GM21447 (cell line): ENCODE measurements at regions not wholly inside any gene's neighbourhood (a gene's known extent, or its start where the extent isn't known, plus 50 kb on each side); places are given as distances from the start of the nearest gene placed in this dataset.

Source experiments
- ATAC-seq: cut with Tn5 transposase; IDR thresholded peaks from one replicate; pipeline ENCODE4 v1.9.1; 2021; ENCODE audit not compliant: unreplicated experiment

DNA sequence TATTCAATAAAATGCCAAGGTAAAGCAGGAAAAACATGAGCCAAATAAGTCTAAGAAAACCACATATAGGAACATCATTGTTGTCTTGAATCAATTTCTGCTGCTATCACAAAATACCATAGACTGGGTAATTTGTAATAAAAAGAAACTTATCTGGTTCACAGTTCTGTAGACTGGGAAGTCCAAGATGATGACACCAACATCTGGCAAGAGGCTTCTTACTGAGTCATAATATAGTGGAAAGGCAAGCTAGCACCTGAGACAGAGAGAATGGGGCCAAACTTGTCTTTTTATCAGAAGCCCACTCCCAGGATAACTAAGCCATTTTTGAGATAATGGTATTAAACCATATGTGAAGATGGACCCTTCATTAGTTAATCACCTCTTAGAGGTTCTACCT, 975.9 kb downstream of the FLRT2 start:
- no peak for ATAC-seq

DNA sequence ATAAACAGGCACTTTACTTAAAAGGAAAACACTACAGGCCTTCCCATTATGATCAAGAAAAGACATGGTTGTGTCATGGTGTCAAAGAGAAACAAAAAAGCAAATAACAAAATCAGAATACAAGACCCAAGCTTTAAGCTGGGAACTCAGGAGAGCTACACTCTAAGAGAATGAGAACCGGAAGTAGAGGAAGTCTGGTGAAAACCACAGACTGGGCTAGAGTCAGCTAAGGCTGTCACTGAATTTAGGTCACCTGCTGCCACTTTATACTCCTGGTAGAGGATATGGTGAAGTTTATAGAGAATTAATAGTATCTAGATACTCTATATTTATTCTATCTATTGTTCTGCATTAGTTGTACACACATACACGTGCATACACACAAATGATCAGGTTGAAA, 971.7 kb downstream of the FLRT2 start:
- no peak for ATAC-seq

GRCh38 chr14:86491743-86492142, 961.8 kb downstream of the FLRT2 start:
- no peak for ATAC-seq

DNA sequence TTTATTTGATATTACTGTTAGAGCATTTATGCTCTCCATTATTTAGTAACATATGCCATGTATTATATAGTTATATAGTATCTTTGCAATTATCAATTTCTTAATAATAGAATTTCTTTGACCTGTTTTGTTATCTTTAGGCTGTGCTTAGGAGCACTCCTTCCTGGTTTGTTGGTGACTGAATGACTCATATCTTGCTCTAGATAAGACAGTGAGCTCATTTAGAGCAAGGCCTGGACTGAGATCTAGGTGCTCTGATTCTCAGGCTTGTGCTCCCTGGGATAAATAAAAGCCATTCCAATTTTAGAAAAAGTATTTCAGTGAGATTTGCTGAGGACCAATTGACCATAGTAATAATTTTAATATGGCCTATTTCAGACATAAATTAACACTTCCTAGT, 951.2 kb downstream of the FLRT2 start:
- no peak for ATAC-seq

DNA sequence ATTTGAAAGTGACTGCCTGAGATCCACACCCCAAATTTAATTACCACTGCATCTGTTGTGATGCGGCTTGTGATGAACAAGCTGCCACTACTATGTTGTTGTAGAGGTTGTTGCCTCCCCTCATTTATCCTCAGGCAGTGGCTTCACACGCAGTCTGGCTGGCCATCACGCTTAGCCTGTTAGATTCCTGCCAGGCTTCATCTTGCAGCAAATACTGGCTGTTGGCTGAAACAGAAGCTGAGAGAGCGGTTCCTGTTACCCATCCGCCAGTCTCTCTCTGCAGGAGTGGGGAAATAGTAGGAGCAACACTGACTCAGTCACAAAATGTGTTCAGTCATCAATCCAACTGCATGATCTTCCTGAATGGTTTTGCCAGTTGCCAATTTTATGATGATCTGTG, 934.4 kb downstream of the FLRT2 start:
- no peak for ATAC-seq

GRCh38 chr14:86462193-86462753, 932.3 kb downstream of the FLRT2 start:
- ATAC-seq: no peak

GRCh38 chr14:86457481-86458135, 927.7 kb downstream of the FLRT2 start:
- ATAC-seq: no peak

GRCh38 chr14:86450085-86450484, 920.1 kb downstream of the FLRT2 start:
- no peak for ATAC-seq

DNA sequence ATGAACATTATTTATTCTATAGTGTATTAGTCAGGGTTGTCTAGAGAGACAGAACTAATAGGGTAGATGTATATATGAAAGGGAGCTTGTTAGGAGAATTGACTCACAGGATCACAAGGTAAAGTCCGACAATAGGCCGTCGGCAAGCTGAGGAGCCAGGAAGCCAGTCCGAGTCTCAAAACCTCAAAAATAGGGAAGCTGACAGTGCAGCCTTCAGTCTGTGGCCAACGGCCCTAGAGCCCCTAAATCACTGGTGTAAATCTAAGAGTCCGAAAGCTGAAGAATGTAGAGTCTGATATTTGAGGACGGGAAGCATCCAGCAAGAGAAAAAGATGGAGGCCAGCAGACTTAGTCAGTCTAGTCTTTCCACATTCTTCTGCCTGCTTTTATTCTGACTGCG, 912.2 kb downstream of the FLRT2 start:
- no peak for ATAC-seq

DNA sequence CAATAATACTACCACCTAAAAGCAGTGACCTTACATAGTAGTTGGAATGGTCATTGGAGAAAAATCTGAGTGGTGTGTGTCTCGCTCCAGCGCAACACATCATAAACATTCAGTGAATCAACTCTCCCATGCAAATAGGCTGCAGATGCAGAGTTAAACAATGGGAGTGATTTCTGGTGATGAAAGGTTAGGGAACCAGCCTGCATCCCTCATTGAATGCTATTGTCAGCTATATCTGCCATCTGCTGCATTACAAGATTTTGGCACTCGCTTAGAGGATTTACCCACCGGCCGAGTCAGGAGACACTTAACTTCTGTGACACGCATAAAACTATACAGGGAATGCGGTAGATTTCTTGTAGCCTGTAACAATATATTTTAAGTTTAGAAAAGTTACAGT, 900.9 kb downstream of the FLRT2 start:
- ATAC-seq: no peak

GRCh38 chr14:86423214-86423613, 893.3 kb downstream of the FLRT2 start:
- no peak for ATAC-seq

- ATAC-seq: no peak
These were observed 890.2 kb downstream of the FLRT2 start for GRCh38 chr14:86420131-86420530.

- no peak for ATAC-seq
These were observed 884.2 kb downstream of the FLRT2 start for GRCh38 chr14:86414146-86414545.

- no peak for ATAC-seq
These were observed 875.2 kb downstream of the FLRT2 start for GRCh38 chr14:86404989-86405649.

DNA sequence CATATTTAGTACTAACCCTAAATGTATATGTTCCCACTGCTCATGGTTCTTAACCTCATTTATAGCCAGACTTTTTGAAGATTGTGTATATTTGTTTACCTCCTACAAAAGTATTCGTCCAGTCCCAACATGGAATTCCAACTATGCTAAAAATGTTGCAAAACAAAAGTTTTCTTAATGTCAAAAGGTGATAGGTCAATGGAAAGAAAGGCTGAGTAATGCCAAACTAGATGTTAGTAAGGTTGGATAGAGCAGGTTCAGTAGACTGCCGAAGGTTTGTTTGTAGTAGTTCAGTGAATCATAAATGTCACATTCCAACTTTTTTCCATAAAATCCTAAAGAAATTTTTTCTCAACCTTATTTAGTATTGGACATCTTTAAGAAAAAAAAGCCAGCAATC, 874.5 kb downstream of the FLRT2 start:
- ATAC-seq: no peak

GRCh38 chr14:86402545-86402944, 872.6 kb downstream of the FLRT2 start:
- no peak for ATAC-seq

DNA sequence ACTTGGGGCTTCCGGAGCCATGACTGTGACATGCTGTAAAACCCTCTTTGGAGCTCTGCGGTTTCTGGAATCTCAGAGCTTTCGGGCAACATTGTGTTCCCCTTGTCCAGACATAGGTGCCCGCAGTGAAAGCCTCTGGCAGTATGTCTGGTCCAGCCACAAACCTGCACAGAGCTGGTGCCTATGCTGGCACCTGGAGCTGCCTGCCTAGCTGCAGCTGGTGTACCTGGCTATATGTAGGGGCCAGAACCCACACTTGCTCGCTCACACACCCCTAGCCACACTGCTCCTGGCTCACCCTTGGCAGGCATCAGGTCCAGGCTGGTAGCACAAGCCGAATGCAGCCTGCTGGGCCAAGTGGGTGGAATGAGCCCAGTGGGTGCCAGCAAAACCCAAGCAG, 861.1 kb downstream of the FLRT2 start:
- no peak for ATAC-seq

DNA sequence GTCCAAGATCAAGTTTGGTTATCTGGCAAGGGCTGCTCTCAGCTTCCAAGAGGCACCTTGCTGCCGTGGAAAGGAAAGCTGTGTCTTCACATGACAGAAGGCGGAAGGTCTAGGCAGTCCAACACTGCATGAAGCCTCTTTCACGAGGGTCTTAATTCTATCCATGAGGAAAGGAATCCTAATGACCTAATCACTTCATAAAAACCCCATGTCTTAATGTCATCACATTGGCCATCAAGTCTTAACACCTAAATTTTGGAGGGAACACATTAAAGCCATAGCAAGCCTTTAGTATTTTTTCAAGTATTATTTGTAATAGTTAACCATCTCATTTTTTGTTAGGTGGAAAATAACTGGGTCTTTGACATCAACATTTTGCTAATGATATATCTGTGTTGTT, 858.3 kb downstream of the FLRT2 start:
- no peak for ATAC-seq

DNA sequence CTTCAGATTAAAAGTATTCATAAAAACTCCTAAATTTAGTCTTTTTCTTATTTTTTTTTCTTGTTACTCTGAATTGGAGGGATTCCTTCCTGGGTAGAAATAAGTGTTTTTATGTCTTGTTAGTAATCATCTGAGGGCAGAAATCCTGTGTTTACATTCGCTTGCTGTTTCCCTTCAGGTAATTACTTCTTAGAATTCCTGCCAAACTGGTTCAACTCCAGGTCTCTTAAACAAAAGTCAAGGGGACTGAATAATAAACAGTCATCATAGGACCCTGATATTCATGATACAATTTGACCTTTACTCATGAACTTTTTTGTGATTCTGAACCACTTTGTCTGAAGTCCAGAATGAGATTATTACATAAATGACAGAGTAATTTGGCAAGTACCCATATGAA, 843.9 kb downstream of the FLRT2 start:
- ATAC-seq: no peak

GRCh38 chr14:86372402-86372801, 842.5 kb downstream of the FLRT2 start:
- no peak for ATAC-seq

DNA sequence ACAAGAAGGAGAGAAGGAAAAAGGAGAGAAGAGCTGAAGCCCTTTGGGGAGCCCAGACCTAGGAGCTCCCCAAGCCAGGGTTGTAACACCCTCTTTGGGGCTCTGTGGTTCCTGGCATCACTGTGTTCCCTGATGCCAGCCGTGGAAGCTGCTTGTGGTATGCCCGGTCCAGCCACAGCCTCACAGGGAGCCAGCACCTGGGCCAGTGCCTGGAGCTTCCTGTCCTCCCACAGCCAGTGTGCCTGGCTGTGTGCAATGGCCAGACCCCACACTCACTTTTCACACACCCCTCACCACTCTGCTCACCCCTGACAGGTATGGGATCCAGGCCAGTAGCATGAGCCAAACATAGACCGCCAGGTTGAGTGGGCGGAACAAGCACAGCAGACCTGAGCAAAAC, 834.7 kb downstream of the FLRT2 start:
- no peak for ATAC-seq

GRCh38 chr14:86363576-86363975, 833.6 kb downstream of the FLRT2 start:
- no peak for ATAC-seq

- ATAC-seq: no peak
These were observed 833.1 kb downstream of the FLRT2 start for GRCh38 chr14:86363047-86363446.
